ENCODE measurements at regions not wholly inside any gene's neighbourhood (a gene's known extent, or its start where the extent isn't known, plus 50 kb on each side); places are given as distances from the start of the nearest gene placed in this dataset.

DNA sequence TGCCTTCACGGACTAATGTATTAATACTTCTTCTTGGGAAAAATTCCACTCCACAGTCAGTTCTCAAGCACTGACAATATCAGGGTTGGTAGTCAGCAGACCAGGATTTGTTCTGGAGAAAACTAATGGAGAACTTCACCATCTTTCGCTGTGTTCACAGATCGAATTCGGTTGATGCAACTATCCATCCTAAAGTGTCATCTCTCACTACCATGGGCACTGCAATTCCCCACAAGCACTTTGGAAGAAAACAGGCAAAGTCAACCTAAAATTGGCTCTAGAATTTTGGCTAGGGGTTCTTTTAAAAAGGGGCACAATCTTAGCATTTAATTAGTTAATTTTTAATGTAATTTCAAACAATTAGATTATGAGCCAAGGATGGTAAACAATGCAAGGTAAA is 164.4 kb downstream of the HGF start:
- no peak for DNase-seq

DNA sequence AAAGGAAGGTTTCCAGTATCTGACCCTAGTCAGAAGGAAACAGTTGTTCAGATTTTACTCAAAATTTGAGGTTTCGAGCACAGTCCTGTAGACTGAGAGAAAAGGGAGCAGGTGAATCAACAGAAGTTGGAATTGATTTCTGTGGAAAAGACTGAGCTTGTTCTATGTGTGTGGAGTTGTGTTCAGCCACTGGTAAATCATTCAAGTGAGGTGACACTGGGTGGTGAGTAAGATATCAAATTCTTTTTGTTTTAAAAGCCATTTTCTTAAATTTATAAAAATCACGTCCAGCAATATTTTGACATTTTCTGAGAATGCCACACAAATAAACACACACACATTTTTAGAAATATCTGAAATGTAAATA is 165.1 kb downstream of the HGF start:
- DNase-seq = no peak

DNA sequence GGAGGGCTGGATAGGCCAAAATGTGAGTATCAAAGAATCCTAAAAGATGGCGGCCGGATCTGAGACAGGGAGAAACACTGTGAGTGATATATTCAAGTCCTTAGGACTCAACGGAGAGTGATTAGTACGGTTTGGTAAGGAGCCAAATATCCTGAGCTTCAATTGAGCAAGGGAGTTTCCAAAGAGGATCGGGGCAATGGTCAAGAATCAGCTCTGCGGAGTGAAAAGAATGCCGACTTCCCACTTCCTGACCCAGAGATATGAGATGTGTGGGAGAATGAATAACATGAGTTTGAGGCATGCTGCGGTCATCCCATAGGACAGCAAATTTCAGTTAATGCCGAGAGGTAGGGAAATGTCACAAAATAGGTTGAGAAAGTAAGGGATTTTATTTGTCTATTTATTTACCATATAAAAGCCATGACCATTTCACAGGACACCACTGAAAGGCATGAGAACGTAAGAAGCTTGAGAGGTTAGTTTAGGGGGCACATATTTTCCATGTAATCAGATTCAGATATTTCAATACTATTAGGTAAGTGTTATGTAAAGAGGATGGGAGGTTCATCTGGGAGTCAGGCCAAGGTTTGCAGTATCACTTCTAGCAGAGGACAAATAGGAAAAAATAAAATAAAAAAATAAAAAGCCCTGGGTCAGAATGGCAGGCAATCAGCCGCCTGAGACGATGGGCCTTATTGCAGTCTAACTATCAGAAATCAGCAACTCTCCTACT is 165.6 kb downstream of the HGF start:
- no peak for DNase-seq

DNA sequence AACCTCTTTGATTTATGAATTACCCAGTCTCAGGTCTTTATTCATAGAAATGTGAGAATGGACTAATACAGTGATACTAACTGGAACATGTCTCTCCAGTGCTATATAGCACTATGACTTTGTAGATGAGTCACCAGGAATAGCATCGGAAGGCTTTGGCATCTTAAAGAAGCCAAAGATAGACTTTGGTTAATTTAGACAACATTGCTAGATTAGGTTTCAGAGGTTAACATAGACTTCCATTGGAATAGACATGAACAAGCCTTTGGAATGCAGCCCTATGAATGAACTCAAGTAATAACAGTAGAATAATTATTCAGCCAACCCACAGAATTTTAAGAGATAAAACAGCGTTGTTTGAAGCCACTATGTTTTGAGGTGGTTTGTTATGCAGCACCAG is 169.2 kb downstream of the HGF start:
- no peak for DNase-seq

DNA sequence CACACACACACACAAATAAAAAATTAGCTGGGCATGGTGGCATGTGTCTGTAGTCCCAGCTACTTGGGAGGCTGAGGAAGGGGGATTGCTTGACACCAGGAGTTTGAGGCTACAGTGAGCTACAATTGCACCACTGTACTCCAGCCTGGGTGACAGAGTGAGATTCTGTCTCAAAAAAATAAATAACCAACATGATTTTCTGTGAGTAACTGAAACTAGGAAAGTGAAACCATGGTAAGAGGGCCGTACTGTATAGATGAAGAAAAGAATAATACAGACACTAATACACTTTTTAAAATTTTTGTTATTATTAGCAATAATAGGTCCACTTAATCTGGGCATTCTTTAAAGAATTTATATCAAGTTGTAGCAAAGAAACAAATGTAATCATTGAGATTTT is 170.9 kb downstream of the HGF start:
- no peak for DNase-seq

DNA sequence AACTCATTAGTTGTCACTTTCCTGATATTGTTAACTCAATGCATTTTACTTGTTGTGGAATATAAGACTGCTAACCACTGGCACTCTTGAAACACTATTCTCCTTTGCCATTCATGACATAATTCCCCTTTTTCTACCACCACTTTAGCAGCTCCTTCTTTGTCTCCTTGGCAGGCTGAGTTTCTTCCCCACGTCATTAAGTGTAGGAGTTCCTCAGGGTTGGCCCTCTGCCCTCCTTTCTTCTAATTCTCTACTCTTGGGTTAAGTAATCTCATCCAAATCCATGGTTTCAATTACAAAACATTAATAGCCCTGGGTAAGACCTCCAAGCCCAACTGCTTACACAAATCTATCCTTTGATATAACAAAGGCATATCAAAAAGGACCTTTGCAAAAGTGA is 175.1 kb downstream of the HGF start:
- DNase-seq = no peak

DNA sequence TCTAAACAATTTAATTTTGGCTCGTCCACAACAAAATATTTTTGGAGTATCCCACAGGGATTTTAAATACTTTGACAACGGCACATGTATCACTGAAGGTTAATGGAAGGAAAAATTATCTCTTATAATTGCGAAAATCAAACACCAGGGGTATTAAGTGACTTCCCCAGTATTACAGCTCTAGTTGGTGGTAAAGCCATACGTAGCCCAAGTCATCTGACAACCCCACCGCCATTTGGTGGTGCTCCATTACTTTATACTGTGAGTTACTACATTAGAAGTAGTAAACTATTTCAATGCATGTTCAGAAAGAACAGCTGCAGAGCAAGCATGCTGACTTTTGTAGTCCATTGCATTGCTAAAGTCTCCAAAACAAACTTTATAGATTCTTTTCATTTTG is 179.7 kb downstream of the HGF start:
- no peak for DNase-seq

DNA sequence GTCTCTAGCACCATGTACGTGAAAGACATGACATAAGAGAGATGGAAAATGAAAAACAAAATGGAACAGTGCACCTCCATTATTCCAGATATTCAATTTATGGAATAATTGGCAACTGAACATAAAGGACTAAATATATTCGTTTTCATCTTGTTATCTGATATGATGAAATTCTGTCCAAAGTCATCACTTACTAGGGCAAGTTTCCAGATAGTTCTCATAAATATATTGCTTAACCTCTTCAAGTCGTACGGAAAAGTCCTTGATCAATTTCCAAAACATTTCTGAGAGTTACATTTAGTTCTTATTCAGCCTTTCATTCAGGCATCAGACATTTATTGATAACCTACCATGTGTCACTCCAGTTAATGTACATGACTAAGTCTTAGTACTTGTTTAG is 185.2 kb downstream of the HGF start:
- no peak for DNase-seq

DNA sequence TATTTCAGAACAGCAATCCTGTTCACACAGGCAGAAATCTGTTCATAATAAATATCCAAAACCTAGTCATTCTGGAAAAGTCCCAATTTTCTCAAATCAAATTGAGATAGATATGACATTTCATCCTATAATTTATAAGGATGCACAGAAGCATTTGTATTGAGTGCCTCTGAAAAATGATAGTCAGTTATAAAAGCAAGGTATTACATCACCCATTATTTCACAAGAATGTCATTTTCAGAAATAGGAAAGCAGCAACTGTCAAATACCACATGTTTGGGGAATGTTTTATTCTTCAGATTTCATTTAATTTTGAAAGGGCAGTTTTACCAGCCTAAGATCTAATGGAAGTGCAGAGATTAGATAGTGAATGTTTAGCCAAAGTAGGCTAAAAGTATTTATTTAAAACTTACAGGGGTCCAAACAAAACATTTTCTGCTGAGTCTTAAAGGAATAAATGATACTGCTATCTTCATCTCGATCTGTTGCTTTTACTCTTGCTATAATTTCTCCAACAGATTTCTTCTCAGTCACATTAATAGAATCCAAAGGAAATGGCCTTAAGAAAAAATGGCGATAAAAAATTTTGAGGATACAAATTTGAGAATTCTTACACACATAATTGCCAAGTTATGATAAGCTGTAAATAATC is 185.8 kb downstream of the HGF start:
- DNase-seq = no peak

DNA sequence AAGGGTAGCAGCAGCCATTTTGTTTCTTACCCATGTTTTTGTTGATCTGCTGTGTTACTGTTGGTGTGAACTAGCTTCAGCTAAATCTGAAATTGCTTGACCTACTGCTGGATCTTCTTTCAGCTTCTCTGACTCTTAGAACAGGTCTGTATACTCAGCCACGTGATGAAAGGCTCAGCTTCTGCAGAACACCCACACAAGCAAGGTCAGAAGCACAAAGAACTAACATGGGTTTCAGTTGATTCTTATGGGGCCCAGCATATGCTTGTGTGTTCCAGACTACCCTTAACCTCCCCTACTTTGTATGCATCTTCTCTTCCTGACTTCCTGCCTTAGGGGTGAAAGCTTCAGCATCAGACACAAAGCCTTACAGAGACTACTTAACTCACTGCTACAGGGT is 186.8 kb downstream of the HGF start:
- DNase-seq = no peak

DNA sequence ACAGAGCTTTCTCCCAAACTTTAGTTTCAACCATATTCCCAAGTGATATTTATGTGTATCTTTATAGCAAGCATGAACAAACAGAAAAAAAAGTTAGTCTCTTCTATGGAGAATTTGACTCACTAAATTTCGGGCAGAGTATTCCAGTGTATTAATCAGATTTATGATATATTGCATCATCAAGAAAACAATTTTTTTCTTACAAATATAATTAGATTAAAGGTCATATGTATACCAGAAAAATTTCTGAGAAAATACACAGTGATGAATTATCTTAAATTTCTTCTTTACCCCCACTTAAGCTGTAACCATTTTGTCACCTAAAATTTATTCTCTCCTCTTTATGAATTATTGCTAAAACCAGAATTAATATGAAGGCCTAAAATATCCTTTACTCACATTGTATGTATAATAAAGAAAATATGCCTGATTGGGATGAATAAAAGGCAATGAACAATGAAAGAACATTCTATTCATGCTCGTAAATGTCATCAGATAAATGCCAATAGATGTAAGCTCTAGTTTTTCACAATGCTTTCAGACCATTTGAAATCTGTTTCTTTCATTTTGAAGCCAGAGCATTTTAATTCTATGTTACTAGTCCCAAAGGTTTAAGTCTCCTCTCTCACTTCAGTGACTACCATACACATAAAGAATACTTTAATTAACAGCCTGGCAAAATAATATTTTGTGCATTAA is 192.1 kb downstream of the HGF start:
- DNase-seq = no peak

DNA sequence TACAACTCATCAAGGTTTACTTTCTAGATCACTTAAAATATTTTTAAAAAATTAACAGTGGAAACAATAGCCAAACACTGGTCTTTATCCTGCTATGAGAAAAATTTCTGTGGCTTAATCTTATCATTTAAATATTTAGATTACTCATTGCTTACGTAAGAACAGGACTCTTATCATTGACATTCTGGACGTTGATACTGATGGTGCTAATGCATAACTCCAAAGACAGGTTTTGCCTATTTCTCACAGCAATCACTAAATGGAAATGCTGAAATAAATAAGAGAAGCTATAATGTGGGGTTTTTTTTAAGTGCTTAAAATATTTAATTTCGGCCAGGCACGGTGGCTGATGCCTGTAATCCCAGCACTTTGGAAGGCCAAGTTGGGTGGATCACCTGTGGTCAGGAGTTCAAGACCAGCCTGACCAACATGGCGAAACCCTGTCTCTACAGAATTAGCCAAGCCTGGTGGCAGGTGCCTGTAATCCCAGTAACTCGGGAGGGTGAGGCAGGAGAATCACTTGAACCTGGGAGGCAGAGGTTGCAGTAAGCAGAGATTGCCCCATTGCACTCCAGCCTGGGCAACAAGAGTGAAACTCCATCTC is 195.0 kb downstream of the HGF start:
- DNase-seq = no peak

DNA sequence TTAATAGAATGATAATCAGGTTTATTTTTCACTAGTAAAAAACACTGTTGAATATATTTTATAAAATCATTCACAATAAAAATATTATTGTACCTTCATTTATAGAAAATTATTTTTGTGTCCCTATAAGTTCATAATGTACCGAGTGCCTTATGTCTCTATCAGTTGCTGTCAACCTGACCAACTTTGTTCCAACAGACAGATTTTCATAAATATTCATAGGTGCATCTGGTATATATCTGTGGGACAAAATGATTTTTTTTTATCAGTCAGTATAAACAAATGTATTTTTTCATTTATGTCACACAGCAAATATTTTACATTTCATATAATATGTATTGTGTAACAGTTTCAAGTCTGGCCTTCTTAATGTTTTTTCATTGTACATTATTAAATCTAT is 195.9 kb downstream of the HGF start:
- no peak for DNase-seq

DNA sequence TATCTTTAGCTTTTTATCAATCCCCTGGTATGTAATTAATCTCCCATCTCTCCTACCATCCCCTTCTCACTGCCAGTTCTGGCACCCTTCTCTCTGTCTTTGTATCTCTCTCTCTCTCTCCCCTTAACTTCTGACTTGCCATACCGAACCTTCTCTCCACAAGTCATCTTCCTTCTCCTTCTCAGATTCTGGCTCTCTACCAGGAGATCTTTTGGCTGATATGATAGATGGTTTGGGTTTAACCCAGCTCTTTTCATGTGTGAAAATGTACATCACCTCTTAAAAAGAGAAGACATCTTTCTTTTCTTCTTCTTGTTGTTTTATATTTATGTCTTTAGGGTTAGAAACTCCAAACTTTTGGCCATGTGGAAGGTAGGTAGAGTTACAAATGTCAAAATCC is 196.7 kb downstream of the HGF start:
- DNase-seq = no peak

DNA sequence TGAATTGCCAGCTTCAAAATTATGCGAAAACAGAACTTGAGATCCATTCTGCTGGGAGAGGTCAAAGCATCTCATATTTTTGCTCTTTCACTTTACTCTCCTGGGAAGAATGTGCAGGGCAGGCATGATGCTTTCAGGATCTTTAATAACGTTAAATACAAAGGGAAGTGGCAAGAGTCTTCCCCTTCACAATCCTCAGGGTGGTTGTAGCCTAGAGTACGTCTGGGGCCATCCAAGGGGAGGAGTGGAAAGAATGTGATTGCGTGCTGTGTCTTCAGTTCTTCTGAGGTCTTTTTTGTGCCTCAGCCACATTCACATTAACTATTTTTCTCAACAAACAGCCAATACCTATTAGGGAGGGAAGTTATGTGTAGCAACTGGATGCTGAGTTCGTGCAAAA is 207.3 kb downstream of the HGF start:
- no peak for DNase-seq

DNA sequence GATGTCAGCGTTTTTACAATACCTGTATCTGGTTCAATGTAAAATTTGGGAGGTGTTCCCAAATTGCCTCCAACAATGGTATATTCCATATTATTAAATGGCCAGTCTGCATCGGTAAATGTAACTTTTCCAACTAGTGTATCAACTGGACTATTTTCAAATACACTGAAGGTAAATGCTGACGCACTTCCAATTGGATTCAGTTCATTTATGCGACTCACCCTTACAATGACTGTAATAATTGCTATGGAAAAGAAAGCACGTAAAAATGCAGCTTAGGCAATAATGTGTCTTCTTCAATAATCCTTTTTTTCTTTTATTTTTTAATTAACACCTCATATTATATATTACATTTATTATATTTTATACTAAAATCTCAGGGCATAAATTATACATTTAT is 209.1 kb downstream of the HGF start:
- DNase-seq = no peak

DNA sequence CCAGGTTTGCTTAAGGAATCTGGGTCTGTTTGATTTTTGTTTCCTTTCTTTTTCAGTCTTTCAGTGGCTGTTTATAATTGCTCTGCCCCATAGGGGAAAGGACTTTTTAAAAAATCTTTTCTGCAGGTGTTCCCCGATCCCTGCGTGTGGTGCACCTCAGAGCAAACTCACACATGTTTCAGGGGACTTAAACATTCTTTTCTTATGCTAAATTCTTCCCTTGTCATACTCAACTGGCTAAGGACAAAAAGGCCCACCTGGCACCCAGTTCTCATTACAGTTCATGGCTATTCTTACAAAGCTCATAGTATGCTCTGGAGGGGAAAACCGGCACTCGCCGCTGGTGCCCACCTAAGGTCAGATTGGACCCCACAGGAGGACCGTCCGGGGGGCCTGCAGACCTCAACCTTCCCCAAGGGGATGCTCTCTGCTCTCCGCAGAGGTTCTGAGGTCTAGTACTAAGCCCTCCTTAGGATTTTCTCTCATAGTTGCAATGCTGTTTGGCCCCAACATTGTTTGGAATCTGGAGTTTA is 220.3 kb downstream of the HGF start:
- no peak for DNase-seq

DNA sequence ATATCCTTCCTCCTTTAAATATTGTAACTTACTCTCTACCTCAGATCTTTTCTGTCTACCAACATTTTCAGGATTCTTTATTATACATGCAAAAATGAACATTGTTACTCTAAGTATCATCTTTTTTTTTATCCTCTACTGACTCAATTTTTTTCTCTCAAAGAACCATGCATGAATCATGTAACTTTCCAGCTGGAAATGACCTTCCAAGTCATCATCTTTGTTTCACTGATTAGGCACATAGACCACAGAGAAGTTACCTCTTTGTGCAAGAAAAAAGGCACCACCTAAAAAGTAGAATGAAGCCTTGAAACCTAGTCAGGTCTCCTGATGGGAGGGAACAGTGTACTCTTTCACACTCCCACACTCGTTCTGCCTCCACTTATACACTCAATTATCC is 234.9 kb downstream of the HGF start:
- no peak for DNase-seq

DNA sequence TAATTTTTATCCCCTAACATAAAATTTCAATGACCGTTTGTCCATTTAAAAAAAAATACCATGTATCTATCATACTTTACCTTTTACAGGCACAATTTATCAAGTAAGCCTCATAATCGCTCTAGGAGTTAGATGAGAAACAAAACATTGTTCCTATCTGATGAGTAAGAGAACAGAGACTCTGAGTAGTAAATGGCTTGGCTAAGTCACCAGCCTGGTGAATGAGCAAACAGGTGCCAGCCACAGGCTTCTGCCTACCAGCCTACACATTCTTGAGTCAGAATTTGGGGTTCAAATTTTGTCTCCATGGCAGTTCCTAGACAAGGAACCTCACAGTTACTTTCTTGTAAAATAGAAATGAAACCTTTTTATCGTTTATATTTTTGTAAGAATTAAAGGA is 235.4 kb downstream of the HGF start:
- DNase-seq = no peak

DNA sequence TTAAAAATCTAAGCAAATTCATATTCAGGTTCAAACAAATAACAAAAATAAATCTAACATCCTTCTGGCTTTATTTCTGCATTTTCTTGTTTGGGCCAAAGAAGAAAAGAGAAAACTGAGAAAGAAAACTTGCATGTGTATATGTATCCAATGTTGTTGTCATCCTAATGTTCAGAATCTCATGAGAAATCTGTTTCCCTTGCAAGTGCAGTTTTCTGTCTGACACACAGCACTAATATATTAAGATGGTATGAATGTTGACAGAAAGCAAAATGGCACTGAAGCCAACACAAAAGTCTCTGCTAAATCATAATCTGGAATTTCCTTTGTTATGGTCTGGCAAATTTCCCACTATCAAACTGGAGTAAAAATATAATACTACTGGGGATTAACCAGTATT is 235.9 kb downstream of the HGF start:
- DNase-seq = no peak

DNA sequence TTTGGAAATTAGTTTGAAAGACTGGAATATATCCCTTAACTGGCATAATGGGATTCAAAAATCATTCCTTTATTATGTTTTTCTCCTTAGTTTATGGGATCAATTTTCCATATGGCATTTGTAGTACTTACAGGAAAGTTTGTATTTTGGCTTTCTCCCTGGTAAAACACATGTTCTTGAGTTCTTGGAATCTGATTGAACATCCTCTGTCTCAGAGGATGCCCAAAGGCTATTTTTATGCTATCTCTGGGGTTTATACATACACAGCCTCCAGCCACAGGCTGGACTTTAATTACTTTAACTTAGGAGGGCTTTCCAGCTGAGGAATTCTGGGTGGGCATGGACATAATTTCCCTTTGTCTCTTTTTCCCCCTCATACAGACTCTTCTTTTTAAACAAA is 236.4 kb downstream of the HGF start:
- no peak for DNase-seq

DNA sequence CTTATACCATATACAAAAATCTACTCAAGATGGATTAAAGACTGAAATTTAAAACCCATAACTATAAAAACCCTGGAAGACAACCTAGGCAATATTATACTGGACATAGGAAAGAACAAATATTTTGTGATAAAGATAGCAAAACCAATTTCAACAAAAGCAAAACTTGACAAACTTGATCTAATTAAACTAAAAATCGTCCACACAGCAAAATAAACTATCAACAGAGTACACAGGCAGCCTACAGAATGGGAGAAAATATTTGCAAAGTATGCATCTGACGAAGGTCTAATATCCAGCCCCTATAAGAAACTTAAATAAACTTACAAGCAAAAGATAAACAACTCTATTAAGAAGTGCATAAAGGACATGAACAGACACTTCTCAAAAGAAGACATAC is 240.1 kb downstream of the HGF start:
- DNase-seq = no peak

DNA sequence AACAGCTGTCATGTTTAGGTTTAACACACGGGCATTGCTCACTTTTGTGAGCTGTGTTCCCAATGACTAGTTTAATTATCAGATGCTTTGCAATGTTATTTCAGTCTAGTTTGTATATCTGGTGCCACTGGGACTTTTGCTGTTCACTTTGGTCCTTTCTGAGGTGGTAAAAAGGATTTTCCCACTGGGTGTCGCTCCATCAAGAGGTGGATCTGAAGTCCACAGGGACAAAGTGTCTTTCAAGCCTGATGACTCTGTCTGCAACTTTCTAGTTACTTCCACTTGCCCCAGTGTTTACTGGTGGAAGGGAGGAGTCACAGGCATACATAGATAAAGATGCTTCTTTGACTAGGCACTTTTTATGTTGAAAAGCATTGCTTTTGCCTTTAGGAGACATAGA is 242.2 kb downstream of the HGF start:
- DNase-seq = no peak

DNA sequence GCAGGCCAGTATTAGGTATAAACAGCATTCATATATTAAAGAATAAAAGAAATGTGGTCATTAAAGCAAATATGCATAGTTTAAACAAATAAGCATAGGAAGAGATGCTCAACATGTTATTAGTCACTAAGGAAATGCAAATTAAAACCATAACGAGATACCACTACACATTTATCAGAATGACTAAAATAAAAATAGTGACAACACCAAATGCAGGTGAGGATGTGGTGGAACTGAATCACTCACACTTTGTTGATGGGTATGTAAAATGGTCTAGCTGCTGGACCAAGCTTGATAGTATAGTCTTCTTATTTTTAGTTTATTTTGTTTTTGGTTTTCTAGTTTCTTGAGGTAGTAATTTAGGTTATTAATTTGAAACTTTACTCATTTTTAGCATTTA is 242.9 kb downstream of the HGF start:
- no peak for DNase-seq
